ENCODE measurements at regions not wholly inside any gene's neighbourhood (a gene's known extent, or its start where the extent isn't known, plus 50 kb on each side); places are given as distances from the start of the nearest gene placed in this dataset.
"Not testable (repeated sequence)": the region's sequence is repeated elsewhere in the genome, so short reads cannot be mapped to it uniquely, and the experiment has no call there.

GRCh38 chr4:141871086-141871770, 234.8 kb downstream of the IL15 start:
- Histone ChIP-seq H2AFZ (ENCODE audit: low read depth, low read length) (no peak overlapping the region), H3K27me3 (ENCODE audit: control insufficient read depth in 2 of 2, insufficient read depth in 2 of 2, low read length in 2 of 2) (no peaks in the 10 kb centered on the region), H3K4me3 (replicated peaks in 1 of 3; ENCODE audit: insufficient read depth in 1 of 3, low read depth in 1 of 3, low read length in 3 of 3) (no peak overlapping the region), H4K20me1 (replicated peaks; ENCODE audit: control insufficient read depth, extremely low read depth, insufficient read depth, low read length) (no peaks in the 10 kb centered on the region), H3K9me1 (replicated peaks; ENCODE audit: control insufficient read depth, extremely low read depth, insufficient read depth, low read length) (no peaks in the 10 kb centered on the region), H3K79me2 (ENCODE audit: control insufficient read depth, insufficient read depth, low read length) (no peaks in the 10 kb centered on the region), H3K36me3 (ENCODE audit: control insufficient read depth in 2 of 2, extremely low read depth in 1 of 2, insufficient read depth in 2 of 2, low read length in 2 of 2) (no peaks in the 10 kb centered on the region), H3K4me1 (ENCODE audit: control insufficient read depth, extremely low read depth, insufficient read depth, low read length) (no peaks in the 10 kb centered on the region), H3K27ac (ENCODE audit: insufficient read depth, low read depth, low read length) (no peak overlapping the region), H3K9ac (replicated peaks; ENCODE audit: extremely low read depth, insufficient read depth, low read length) (no peak overlapping the region), H3K4me2 (ENCODE audit: insufficient read depth, low read length) (no peak overlapping the region), H3K9me3 (replicated peaks; ENCODE audit: control insufficient read depth, insufficient read depth, low read length) (no peaks in the 10 kb centered on the region)
- no peak for TF ChIP-seq POLR2AphosphoS5 (IDR thresholded peaks at IDR 0.05; ENCODE audit: insufficient read depth, low read depth, low read length)
- TF ChIP-seq POLR2A (IDR thresholded peaks at IDR 0.05; ENCODE audit: low read depth, low read length) = no peak
- TF ChIP-seq MAX (IDR thresholded peaks at IDR 0.05; ENCODE audit: insufficient read depth, insufficient read length) = no peak
- TF ChIP-seq CTCF (IDR thresholded peaks at IDR 0.05; ENCODE audit: extremely low read depth in 1 of 2, insufficient read depth in 1 of 2, low read depth in 1 of 2, low read length in 2 of 2) = no peak
- POLR2A ChIA-PET = no interaction called here
- BruUV-seq (replicated peaks) = no TSS peak
- DNase-seq (ENCODE audit: low read depth, low spot score) = no peak
- no peak for FAIRE-seq
- intact Hi-C loops (cut with micrococcal nuclease) (no loop called here), dilution Hi-C loops (cut with MboI; ENCODE audit: extremely low pct_ligation_motif_present, low sequenced_read_pairs) (no loop called here)
- CTCF ChIA-PET = interaction anchor here (1.3 kb wide), 1 partner anchor 19 kb away, joined by 5 read pairs; no protein-coding TSS in a partner anchor

- H3K79me2 ChIP-seq (ENCODE audit: control insufficient read depth, insufficient read depth, low read length); H3K4me1 ChIP-seq (ENCODE audit: control insufficient read depth, extremely low read depth, insufficient read depth, low read length); FAIRE-seq; H3K9me1 ChIP-seq (replicated peaks; ENCODE audit: control insufficient read depth, extremely low read depth, insufficient read depth, low read length); H3K4me2 ChIP-seq (ENCODE audit: insufficient read depth, low read length); H3K9ac ChIP-seq (replicated peaks; ENCODE audit: extremely low read depth, insufficient read depth, low read length); dilution Hi-C loops (cut with MboI; ENCODE audit: extremely low pct_ligation_motif_present, low sequenced_read_pairs); H3K4me3 ChIP-seq (replicated peaks in 1 of 3; ENCODE audit: insufficient read depth in 1 of 3, low read depth in 1 of 3, low read length in 3 of 3); H3K27me3 ChIP-seq (ENCODE audit: control insufficient read depth in 2 of 2, insufficient read depth in 2 of 2, low read length in 2 of 2); H3K9me3 ChIP-seq (replicated peaks; ENCODE audit: control insufficient read depth, insufficient read depth, low read length); H3K27ac ChIP-seq (ENCODE audit: insufficient read depth, low read depth, low read length); H4K20me1 ChIP-seq (replicated peaks; ENCODE audit: control insufficient read depth, extremely low read depth, insufficient read depth, low read length); H3K36me3 ChIP-seq (ENCODE audit: control insufficient read depth in 2 of 2, extremely low read depth in 1 of 2, insufficient read depth in 2 of 2, low read length in 2 of 2); BruUV-seq (replicated peaks); POLR2A ChIA-PET; DNase-seq (ENCODE audit: low read depth, low spot score); intact Hi-C loops (cut with micrococcal nuclease); CTCF ChIA-PET; H2AFZ ChIP-seq (ENCODE audit: low read depth, low read length): not testable (repeated sequence)
Measured at GRCh38 chr4:141882650-141883049, 246.3 kb downstream of the IL15 start.
